GM12875 (cell line): ENCODE measurements at regions not wholly inside any gene's neighbourhood (a gene's known extent, or its start where the extent isn't known, plus 50 kb on each side); places are given as distances from the start of the nearest gene placed in this dataset.

Experiments used
- H3K4me3 ChIP-seq: one replicate; pipeline ENCODE4 v1.5.1; 2011; ENCODE audit warnings: low read depth, low read length, control low read depth
- TF ChIP-seq, protein P1 (sequence below): IDR thresholded peaks from 2 replicates; pipeline ENCODE4 v1.5.1; 2011; ENCODE audit warnings: low read depth, mild to moderate bottlenecking, control low read depth, inconsistent platforms, low read length, moderate library complexity, borderline replicate concordance; ENCODE audit not compliant: insufficient read depth

DNA sequence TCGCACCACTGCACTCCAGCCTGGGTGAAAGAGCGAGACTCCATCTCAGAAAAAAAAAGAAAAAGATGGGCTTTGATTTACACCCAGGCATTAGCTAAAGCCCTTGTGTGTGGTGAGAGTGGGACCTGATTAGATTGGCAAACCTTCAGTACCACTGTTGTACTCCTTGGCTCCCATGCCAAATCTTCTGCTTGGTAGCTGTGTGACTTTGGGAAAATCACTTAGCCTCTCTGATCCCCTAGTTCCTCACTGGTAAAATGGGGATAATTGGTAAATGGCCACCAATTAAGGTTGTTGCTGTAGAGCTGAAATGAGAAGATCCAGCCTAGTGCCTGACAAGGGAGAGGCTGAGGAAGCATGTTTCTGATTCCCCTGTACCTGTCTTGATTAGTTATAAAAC lies 63.7 kb downstream of the SLC25A47 start:
- no peak overlapping the region for H3K4me3 ChIP-seq
- TF ChIP-seq, protein P1, sequence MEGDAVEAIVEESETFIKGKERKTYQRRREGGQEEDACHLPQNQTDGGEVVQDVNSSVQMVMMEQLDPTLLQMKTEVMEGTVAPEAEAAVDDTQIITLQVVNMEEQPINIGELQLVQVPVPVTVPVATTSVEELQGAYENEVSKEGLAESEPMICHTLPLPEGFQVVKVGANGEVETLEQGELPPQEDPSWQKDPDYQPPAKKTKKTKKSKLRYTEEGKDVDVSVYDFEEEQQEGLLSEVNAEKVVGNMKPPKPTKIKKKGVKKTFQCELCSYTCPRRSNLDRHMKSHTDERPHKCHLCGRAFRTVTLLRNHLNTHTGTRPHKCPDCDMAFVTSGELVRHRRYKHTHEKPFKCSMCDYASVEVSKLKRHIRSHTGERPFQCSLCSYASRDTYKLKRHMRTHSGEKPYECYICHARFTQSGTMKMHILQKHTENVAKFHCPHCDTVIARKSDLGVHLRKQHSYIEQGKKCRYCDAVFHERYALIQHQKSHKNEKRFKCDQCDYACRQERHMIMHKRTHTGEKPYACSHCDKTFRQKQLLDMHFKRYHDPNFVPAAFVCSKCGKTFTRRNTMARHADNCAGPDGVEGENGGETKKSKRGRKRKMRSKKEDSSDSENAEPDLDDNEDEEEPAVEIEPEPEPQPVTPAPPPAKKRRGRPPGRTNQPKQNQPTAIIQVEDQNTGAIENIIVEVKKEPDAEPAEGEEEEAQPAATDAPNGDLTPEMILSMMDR: no peak

GRCh38 chr14:100387450-100387849 lies 64.3 kb downstream of the SLC25A47 start:
- TF ChIP-seq, protein P1: no peak
- no peak overlapping the region for H3K4me3 ChIP-seq

DNA sequence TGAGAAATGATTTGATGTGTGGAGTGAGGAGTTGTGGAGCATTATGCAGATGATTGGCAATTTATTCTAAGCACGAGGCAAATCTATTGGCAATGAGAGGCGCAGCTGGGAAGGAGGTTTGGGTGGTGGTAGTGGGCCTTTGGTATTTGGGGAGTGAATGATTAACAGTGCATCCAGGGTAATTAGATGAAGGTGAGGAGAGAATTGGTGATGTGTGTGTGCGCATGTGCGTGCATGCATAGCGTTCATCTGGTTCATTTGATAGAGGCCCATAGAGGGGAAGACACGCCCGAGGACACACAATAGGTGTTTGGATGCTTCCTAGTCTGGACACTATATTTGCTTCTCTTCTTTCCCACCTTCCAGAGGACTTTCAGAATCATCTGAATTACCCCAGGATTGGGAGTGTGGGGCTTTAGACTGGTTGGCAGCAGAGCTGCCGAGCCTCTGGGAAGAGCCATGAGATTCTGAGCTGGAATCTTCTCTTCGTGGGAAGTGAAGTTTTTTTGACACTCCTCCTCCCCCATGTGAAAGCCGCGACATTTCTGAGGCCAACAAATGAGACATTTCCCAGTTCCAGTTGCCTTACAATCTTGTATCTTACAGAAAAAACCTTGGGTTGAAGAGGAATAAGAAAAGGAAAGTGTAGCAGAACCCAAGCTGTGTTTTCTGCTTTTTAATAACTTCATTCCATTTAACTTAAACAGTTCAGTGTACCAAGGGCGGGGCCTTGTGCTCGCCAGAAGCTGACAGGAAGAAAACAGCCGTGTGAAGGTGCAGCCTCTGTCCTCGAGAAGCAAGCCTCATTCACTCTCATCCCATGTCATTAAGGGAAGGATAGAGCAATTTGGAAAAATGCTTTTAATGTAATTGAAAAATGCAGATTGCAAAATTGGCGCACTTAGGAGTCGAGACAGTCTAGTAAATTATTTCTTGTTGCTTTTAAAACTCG lies 65.2 kb downstream of the SLC25A47 start:
- H3K4me3 ChIP-seq: no peak overlapping the region
- TF ChIP-seq, protein P1: no peak

DNA sequence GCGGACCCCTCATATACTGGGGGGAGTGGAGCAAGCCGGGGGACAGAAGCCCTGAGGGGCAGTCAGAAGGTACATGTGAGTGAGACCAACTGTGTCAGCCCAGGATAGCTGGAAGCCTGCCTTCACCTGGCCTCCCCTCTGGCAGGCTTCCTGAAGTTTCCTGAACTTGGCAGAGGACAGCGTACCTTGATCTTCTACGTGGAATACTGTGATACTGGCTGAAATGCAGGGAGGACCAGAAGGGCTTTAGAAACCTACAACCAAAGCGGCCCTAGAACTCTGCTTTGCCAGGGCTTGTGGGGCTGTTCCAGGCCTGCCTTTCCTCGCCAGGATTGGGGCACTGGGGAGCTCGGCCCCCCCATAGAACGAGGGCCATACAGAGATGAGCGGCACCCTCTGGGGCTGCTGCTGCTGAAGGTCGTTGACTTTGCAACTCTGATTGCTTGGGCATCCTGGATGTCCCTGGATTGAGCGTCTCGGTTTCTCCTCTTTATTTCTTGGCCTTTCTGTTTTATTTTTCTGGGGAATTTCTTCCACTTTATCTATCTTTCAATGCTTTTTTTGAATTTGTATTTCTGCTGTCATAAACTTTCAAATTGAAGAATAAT lies 66.5 kb downstream of the SLC25A47 start:
- H3K4me3 ChIP-seq: no peak overlapping the region
- TF ChIP-seq, protein P1: no peak

DNA sequence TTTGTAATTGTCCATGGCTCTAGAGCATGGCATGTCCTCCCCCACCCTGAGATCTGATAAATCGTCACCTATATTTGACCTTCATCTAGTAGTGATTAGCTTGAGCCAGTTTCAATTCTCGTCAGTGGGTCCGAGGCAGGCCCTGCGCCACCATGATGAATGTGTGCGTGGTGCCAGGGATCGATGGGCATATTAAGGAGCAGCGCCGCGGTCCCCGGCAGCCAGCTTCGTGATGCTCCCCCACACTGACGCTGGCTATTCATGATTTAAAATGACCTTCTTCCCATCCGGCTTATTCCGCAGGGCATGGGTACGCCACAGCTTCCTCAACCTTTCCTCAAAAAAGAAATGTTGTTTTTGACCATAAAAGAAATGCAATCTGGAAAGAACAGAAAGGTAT lies 68.0 kb downstream of the SLC25A47 start:
- TF ChIP-seq, protein P1: no peak
- no peak overlapping the region for H3K4me3 ChIP-seq

DNA sequence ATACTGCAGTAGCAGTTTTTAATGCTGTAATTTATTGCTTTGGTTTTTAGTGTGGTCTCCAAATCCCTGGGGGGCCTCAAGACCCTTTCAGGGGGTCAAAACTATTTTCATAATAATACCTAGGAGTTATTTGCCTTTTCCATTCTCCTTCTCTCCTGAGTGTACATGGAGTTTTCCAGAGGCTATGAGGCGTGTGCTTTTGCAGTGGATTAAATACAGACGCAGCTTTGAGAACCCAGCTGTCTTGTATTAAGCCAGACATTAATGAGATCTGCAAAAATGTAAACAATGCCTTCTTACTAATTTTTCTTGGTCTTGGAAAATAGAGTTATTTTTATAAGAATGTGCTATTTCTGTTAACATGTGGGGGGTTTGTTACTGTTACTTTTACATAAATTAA lies 68.6 kb downstream of the SLC25A47 start:
- TF ChIP-seq, protein P1: no peak
- H3K4me3 ChIP-seq: no peak overlapping the region
